Sigmoid colon (tissue), 4 donors: ENCODE measurements at regions not wholly inside any gene's neighbourhood (a gene's known extent, or its start where the extent isn't known, plus 50 kb on each side); places are given as distances from the start of the nearest gene placed in this dataset.

Source experiments
- CTCF ChIP-seq, 4 experiments: fragments of 450-650 bp in 3 of 4; fragments of 200-600 bp in 1 of 4; IDR thresholded peaks; one replicate each; pipeline ENCODE4 v1.5.1; 2016 to 2019; ENCODE audit warnings: antibody characterized with exemption in 4 of 4, mild to moderate bottlenecking in 3 of 4, moderate library complexity in 2 of 4
- EP300 ChIP-seq, 4 donors: sonication (generic); formaldehyde crosslinking; IDR thresholded peaks; one replicate each; pipeline ENCODE4 v1.6.1; 2017; ENCODE audit warnings: antibody characterized with exemption in 4 of 4

GRCh38 chr1:4518621-4519020 lies 135.8 kb upstream of the AJAP1 start:
- TF ChIP-seq CTCF (IDR thresholded peaks at IDR 0.05) (no peak), EP300 (IDR thresholded peaks at IDR 0.05) (no peak)
